ENCODE measurements at regions not wholly inside any gene's neighbourhood (a gene's known extent, or its start where the extent isn't known, plus 50 kb on each side); places are given as distances from the start of the nearest gene placed in this dataset.
A peak's percentile ranks its signal among the peaks of the same experiment; 100 is the strongest.

DNA sequence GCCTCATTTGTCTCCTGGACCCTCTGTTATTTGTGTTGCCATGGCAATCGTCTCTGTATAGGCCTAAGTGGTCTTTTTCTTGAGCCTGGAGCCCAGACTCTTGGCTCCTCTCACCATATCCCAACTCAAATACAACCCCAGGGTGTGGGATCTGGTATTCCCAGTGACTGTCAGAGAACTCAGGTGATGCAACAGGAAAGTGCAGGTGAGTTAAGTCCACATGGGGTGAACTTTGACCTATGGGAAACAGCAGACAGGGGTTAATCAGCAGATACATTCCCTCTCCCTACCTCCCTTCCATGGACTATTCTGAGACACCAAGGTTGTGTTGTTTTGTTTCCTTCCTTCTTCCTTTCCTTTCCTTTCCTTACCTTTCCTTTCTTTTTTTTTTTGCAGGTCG lies 130.9 kb upstream of the RPS6KA3 start:
- intact Hi-C loops (cut with micrococcal nuclease; ENCODE audit: unreplicated experiment): loop anchor here (5.0 kb wide), 2 partner anchors 35 kb away; no protein-coding TSS in a partner anchor
- H3K4me3 ChIP-seq (ENCODE audit: low read depth, low read length): no peak overlapping the region
- H3K4me1 ChIP-seq: peaks cover 21% of the 10 kb centered on the region
- H3K36me3 Mint-ChIP-seq (ENCODE audit: insufficient read depth, unreplicated experiment): peaks cover 5% of the 10 kb centered on the region
- no peaks in the 10 kb centered on the region for H3K9me3 ChIP-seq
- peaks cover 15% of the 10 kb centered on the region for H3K4me1 Mint-ChIP-seq (ENCODE audit: low read depth, unreplicated experiment)
- no peaks in the 10 kb centered on the region for H3K9me3 Mint-ChIP-seq (ENCODE audit: unreplicated experiment)
- no peaks in the 10 kb centered on the region for H3K27me3 ChIP-seq (replicated peaks; ENCODE audit: control insufficient read depth, insufficient read depth, low read length)
- peak; percentile 45 to 55 for DNase-seq
- H3K27me3 Mint-ChIP-seq (ENCODE audit: insufficient read depth, unreplicated experiment): no peaks in the 10 kb centered on the region
- peak overlapping the region; percentile 77 for H3K27ac Mint-ChIP-seq (ENCODE audit: unreplicated experiment)
- H3K36me3 ChIP-seq (ENCODE audit: control insufficient read depth, insufficient read depth, low read length): no peaks in the 10 kb centered on the region
- no peak for TF ChIP-seq CTCF (IDR thresholded peaks at IDR 0.05; ENCODE audit: insufficient read depth in 1 of 2, low read depth in 1 of 2, low read length in 1 of 2, severe bottlenecking in 1 of 2, unreplicated experiment in 1 of 2)
- ChIA-PET CTCF (no interaction called here), POLR2A (no interaction called here)
- no peak overlapping the region for H3K4me3 Mint-ChIP-seq (ENCODE audit: unreplicated experiment)
- no TSS peak for BruUV-seq (replicated peaks)

- no peak overlapping the region for H3K27ac Mint-ChIP-seq (ENCODE audit: unreplicated experiment)
- no peaks in the 10 kb centered on the region for H3K36me3 ChIP-seq (ENCODE audit: control insufficient read depth, insufficient read depth, low read length)
- H3K4me1 ChIP-seq: peaks cover 21% of the 10 kb centered on the region
- no TSS peak for BruUV-seq (replicated peaks)
- CTCF ChIA-PET: no interaction called here
- no peak overlapping the region for H3K4me3 ChIP-seq (ENCODE audit: low read depth, low read length)
- no peak overlapping the region for H3K4me3 Mint-ChIP-seq (ENCODE audit: unreplicated experiment)
- no peaks in the 10 kb centered on the region for H3K9me3 Mint-ChIP-seq (ENCODE audit: unreplicated experiment)
- peaks cover 5% of the 10 kb centered on the region for H3K36me3 Mint-ChIP-seq (ENCODE audit: insufficient read depth, unreplicated experiment)
- H3K9me3 ChIP-seq: no peaks in the 10 kb centered on the region
- peaks cover 15% of the 10 kb centered on the region for H3K4me1 Mint-ChIP-seq (ENCODE audit: low read depth, unreplicated experiment)
- POLR2A ChIA-PET: no interaction called here
- H3K27me3 ChIP-seq (replicated peaks; ENCODE audit: control insufficient read depth, insufficient read depth, low read length): no peaks in the 10 kb centered on the region
- TF ChIP-seq CTCF (IDR thresholded peaks at IDR 0.05; ENCODE audit: insufficient read depth in 1 of 2, low read depth in 1 of 2, low read length in 1 of 2, severe bottlenecking in 1 of 2, unreplicated experiment in 1 of 2): no peak
- no peaks in the 10 kb centered on the region for H3K27me3 Mint-ChIP-seq (ENCODE audit: insufficient read depth, unreplicated experiment)
- intact Hi-C loops (cut with micrococcal nuclease; ENCODE audit: unreplicated experiment): no loop called here
- DNase-seq: no peak
Observed at GRCh38 chrX:20394451-20394850, 127.7 kb upstream of the RPS6KA3 start.

DNA sequence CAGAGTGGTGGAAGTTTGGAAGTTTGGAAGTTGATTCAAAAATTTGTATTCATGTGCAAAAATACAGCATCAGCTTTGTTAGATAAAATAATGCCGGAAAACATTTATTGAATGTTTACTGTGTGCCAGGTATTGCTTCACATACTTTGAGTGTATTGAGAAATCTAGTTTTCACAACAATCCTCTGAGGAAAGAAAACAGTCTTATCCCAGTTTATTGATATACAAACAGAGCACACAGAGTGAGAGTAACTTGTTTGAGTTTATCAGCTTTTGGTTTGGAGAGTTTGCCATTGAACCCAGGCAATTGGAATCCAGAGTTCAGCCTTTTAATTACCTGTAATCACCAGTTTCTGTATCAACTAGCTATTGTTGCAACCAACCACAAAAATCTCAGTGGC lies 127.2 kb upstream of the RPS6KA3 start:
- intact Hi-C loops (cut with micrococcal nuclease; ENCODE audit: unreplicated experiment): no loop called here
- H3K36me3 Mint-ChIP-seq (ENCODE audit: insufficient read depth, unreplicated experiment): peaks cover 5% of the 10 kb centered on the region
- no peak overlapping the region for H3K4me3 ChIP-seq (ENCODE audit: low read depth, low read length)
- no peak overlapping the region for H3K4me3 Mint-ChIP-seq (ENCODE audit: unreplicated experiment)
- H3K36me3 ChIP-seq (ENCODE audit: control insufficient read depth, insufficient read depth, low read length): no peaks in the 10 kb centered on the region
- H3K9me3 Mint-ChIP-seq (ENCODE audit: unreplicated experiment): no peaks in the 10 kb centered on the region
- H3K9me3 ChIP-seq: no peaks in the 10 kb centered on the region
- no peaks in the 10 kb centered on the region for H3K27me3 ChIP-seq (replicated peaks; ENCODE audit: control insufficient read depth, insufficient read depth, low read length)
- POLR2A ChIA-PET: no interaction called here
- CTCF ChIA-PET: no interaction called here
- TF ChIP-seq CTCF (IDR thresholded peaks at IDR 0.05; ENCODE audit: insufficient read depth in 1 of 2, low read depth in 1 of 2, low read length in 1 of 2, severe bottlenecking in 1 of 2, unreplicated experiment in 1 of 2): no peak
- peaks cover 15% of the 10 kb centered on the region for H3K4me1 Mint-ChIP-seq (ENCODE audit: low read depth, unreplicated experiment)
- no peak overlapping the region for H3K27ac Mint-ChIP-seq (ENCODE audit: unreplicated experiment)
- no peaks in the 10 kb centered on the region for H3K27me3 Mint-ChIP-seq (ENCODE audit: insufficient read depth, unreplicated experiment)
- no TSS peak for BruUV-seq (replicated peaks)
- DNase-seq: no peak
- H3K4me1 ChIP-seq: peaks cover 21% of the 10 kb centered on the region
